H9 (cell line): ENCODE measurements at regions not wholly inside any gene's neighbourhood (a gene's known extent, or its start where the extent isn't known, plus 50 kb on each side); places are given as distances from the start of the nearest gene placed in this dataset.

Experiments used
- DNase-seq: peaks from one replicate; pipeline ENCODE4 v3.0.0-alpha.2; 2017
- H2AFZ ChIP-seq: one replicate; pipeline ENCODE4 v1.6.1; 2013; ENCODE audit warnings: mild to moderate bottlenecking, low read length, control low read depth, moderate library complexity
- H2AK5ac ChIP-seq: 2 replicates; pipeline ENCODE4 v1.6.1; 2013; ENCODE audit warnings: low read length, control low read depth, mixed read lengths; ENCODE audit not compliant: insufficient read length
- H2BK120ac ChIP-seq: one replicate; pipeline ENCODE4 v1.6.1; 2013; ENCODE audit warnings: low read depth, mild to moderate bottlenecking, low read length, control low read depth, inconsistent platforms; ENCODE audit not compliant: poor library complexity, severe bottlenecking
- H2BK12ac ChIP-seq: 2 replicates; pipeline ENCODE4 v1.6.1; 2013; ENCODE audit warnings: low read length, control low read depth, mixed read lengths, low read depth; ENCODE audit not compliant: insufficient read length
- H2BK15ac ChIP-seq: 2 replicates; pipeline ENCODE4 v1.6.1; 2013; ENCODE audit warnings: low read depth, low read length, control low read depth
- H2BK20ac ChIP-seq: one replicate; pipeline ENCODE4 v1.6.1; 2013; ENCODE audit warnings: low read depth, mild to moderate bottlenecking, low read length, control low read depth, inconsistent platforms; ENCODE audit not compliant: poor library complexity, severe bottlenecking
- H2BK5ac ChIP-seq: 2 replicates; pipeline ENCODE4 v1.6.1; 2013; ENCODE audit warnings: low read length, control low read depth, mixed read lengths; ENCODE audit not compliant: insufficient read length
- H3K14ac ChIP-seq: 2 replicates; pipeline ENCODE4 v1.6.1; 2013; ENCODE audit warnings: low read length, control low read depth; ENCODE audit not compliant: insufficient read depth
- H3K18ac ChIP-seq: 2 replicates; pipeline ENCODE4 v1.6.1; 2013; ENCODE audit warnings: low read depth, mild to moderate bottlenecking, mixed read lengths, low read length, control low read depth; ENCODE audit not compliant: insufficient read length
- H3K23ac ChIP-seq: 2 replicates; pipeline ENCODE4 v1.6.1; 2013; ENCODE audit warnings: low read length, control low read depth, mixed read lengths, low read depth; ENCODE audit not compliant: insufficient read length
- H3K23me2 ChIP-seq: 2 replicates; pipeline ENCODE4 v1.6.1; 2013; ENCODE audit warnings: low read depth, mild to moderate bottlenecking, mixed read lengths, low read length, control low read depth; ENCODE audit not compliant: insufficient read length, poor library complexity, severe bottlenecking
- H3K27ac ChIP-seq: 2 replicates; pipeline ENCODE4 v1.5.1; 2013; ENCODE audit warnings: low read length, control low read depth, mixed read lengths, low read depth; ENCODE audit not compliant: insufficient read length
- H3K27me3 ChIP-seq: 2 replicates; pipeline ENCODE4 v1.6.1; 2013; ENCODE audit warnings: low read length, control low read depth, inconsistent platforms; ENCODE audit not compliant: insufficient read depth
- H3K4ac ChIP-seq: 2 replicates; pipeline ENCODE4 v1.6.1; 2013; ENCODE audit warnings: low read depth, mild to moderate bottlenecking, control low read depth, inconsistent platforms, low read length, moderate library complexity
- H3K4me1 ChIP-seq: 2 replicates; pipeline ENCODE4 v1.6.1; 2013; ENCODE audit warnings: low read length, control low read depth, inconsistent platforms; ENCODE audit not compliant: insufficient read depth
- H3K4me2 ChIP-seq: 2 replicates; pipeline ENCODE4 v1.6.1; 2013; ENCODE audit warnings: low read length, control low read depth, mixed read lengths; ENCODE audit not compliant: insufficient read length, insufficient read depth
- H3K56ac ChIP-seq: 2 replicates; pipeline ENCODE4 v1.6.1; 2013; ENCODE audit warnings: low read depth, mild to moderate bottlenecking, mixed read lengths, low read length, control low read depth; ENCODE audit not compliant: insufficient read length
- H3K79me1 ChIP-seq: 2 replicates; pipeline ENCODE4 v1.6.1; 2013; ENCODE audit warnings: low read depth, mild to moderate bottlenecking, moderate library complexity, low read length, control low read depth, inconsistent platforms; ENCODE audit not compliant: insufficient read depth, poor library complexity, severe bottlenecking
- H3K79me2 ChIP-seq: 2 replicates; pipeline ENCODE4 v1.6.1; 2013; ENCODE audit warnings: low read length, control low read depth, inconsistent platforms; ENCODE audit not compliant: insufficient read depth
- H3K9ac ChIP-seq: 2 replicates; pipeline ENCODE4 v1.6.1; 2013; ENCODE audit warnings: low read length, control low read depth, mixed read lengths; ENCODE audit not compliant: insufficient read length; ENCODE audit errors: extremely low read depth
- H3K9me3 ChIP-seq: one replicate; pipeline ENCODE4 v1.6.1; 2013; ENCODE audit warnings: low read depth, low read length, inconsistent platforms; ENCODE audit not compliant: control insufficient read depth
- H3T11ph ChIP-seq: one replicate; pipeline ENCODE4 v1.6.1; 2013; ENCODE audit warnings: mild to moderate bottlenecking, low read length, control low read depth, inconsistent platforms
- H4K20me1 ChIP-seq: one replicate; pipeline ENCODE4 v1.6.1; 2013; ENCODE audit not compliant: control insufficient read depth, insufficient read length, insufficient read depth
- H4K5ac ChIP-seq: 2 replicates; pipeline ENCODE4 v1.6.1; 2013; ENCODE audit warnings: low read depth, mild to moderate bottlenecking, mixed read lengths, low read length, control low read depth; ENCODE audit not compliant: insufficient read length
- H4K8ac ChIP-seq: replicated peaks from 2 replicates; pipeline ENCODE4 v1.6.1; 2013; ENCODE audit warnings: low read length, control low read depth, mixed read lengths, low read depth; ENCODE audit not compliant: insufficient read length
- H4K91ac ChIP-seq: 2 replicates; pipeline ENCODE4 v1.6.1; 2013; ENCODE audit warnings: low read depth, mild to moderate bottlenecking, moderate library complexity, mixed read lengths, low read length, control low read depth; ENCODE audit not compliant: insufficient read length
- H3K27ac Mint-ChIP-seq, 3 experiments: 2 replicates in 2 of 3; 3 replicates in 1 of 3; pipeline ENCODE4 v1.8.0; 2020 to 2021; ENCODE audit warnings: mixed read lengths in 3 of 3, mild to moderate bottlenecking in 1 of 3, moderate library complexity in 1 of 3
- H3K27me3 Mint-ChIP-seq: 2 replicates; pipeline ENCODE4 v1.8.0; 2021; ENCODE audit warnings: low read depth, mild to moderate bottlenecking, moderate library complexity, mixed read lengths
- H3K36me3 Mint-ChIP-seq, 3 experiments: 2 replicates in 2 of 3; 3 replicates in 1 of 3; pipeline ENCODE4 v1.8.0; 2020 to 2021; ENCODE audit warnings: low read depth in 3 of 3, mixed read lengths in 3 of 3; ENCODE audit not compliant: insufficient read depth in 1 of 3
- H3K4me1 Mint-ChIP-seq, 2 experiments: 2 replicates each; pipeline ENCODE4 v1.8.0; 2020; ENCODE audit warnings: mixed read lengths in 2 of 2
- H3K4me3 Mint-ChIP-seq, 2 experiments: 2 replicates in 1 of 2; 3 replicates in 1 of 2; pipeline ENCODE4 v1.8.0; 2020 to 2021; ENCODE audit warnings: mild to moderate bottlenecking in 2 of 2, mixed read lengths in 2 of 2, moderate library complexity in 1 of 2
- H3K9me3 Mint-ChIP-seq, 2 experiments: 2 replicates in 1 of 2; 3 replicates in 1 of 2; pipeline ENCODE4 v1.8.0; 2020; ENCODE audit warnings: mild to moderate bottlenecking in 2 of 2, mixed read lengths in 2 of 2, moderate library complexity in 1 of 2
- CTCF ChIP-seq: fragments of 200-600 bp; sonication (generic); conservative IDR thresholded peaks from 3 replicates; pipeline ENCODE4 v1.8.0; 2021; ENCODE audit warnings: antibody characterized with exemption, mild to moderate bottlenecking
- WGBS: extraction: QIAGEN DNeasy Blood & Tissue Kit; methylation state at CpG from one replicate; pipeline ENCODE4 v1.1.7; 2013; ENCODE audit warnings: missing lambda C conversion rate, low lambda C conversion rate, mixed read lengths; ENCODE audit not compliant: insufficient read length; ENCODE audit errors: extremely low coverage; 5-methylcytosine and 5-hydroxymethylcytosine counted together

- H3K27me3 ChIP-seq = no peaks in the 10 kb centered on the region
Observed at GRCh38 chr5:2166979-2167377, 284.3 kb upstream of the IRX4 start.

More at GRCh38 chr5:2166979-2167377, 284.3 kb upstream of the IRX4 start:
- H3K27me3 Mint-ChIP-seq = peaks cover 14% of the 10 kb centered on the region
- Histone ChIP-seq H4K5ac (no peak overlapping the region), H2BK15ac (no peak overlapping the region), H2BK120ac (no peak overlapping the region), H3K4me2 (no peak overlapping the region), H3K4me1 (peaks cover 3% of the 10 kb centered on the region; the same call in 1 of the 2 replicates), H3K27ac (no peak overlapping the region), H3K56ac (no peak overlapping the region), H3K4ac (no peak overlapping the region), H3K79me1 (no peaks in the 10 kb centered on the region), H3T11ph (no peak overlapping the region), H4K91ac (no peak overlapping the region), H3K79me2 (no peaks in the 10 kb centered on the region), H2BK12ac (no peak overlapping the region), H3K9me3 (no peaks in the 10 kb centered on the region), H3K23ac (no peak overlapping the region), H2BK20ac (no peak overlapping the region), H3K18ac (no peak overlapping the region), H2AFZ (no peak overlapping the region), H3K9ac (no peak overlapping the region), H3K14ac (no peak overlapping the region), H2BK5ac (no peak overlapping the region), H2AK5ac (no peak overlapping the region), H4K8ac (no peak overlapping the region), H4K20me1 (no peaks in the 10 kb centered on the region), H3K23me2 (no peaks in the 10 kb centered on the region)
- no CpG with 5 or more reads among the region's 6 CpGs for WGBS
- TF ChIP-seq CTCF = no peak
- H3K36me3 Mint-ChIP-seq = no peaks in the 10 kb centered on the region
- H3K4me3 Mint-ChIP-seq = no peak overlapping the region
- no peak for DNase-seq
- H3K27ac Mint-ChIP-seq = no peak overlapping the region
- peaks cover 0 to 2% of the 10 kb centered on the region in 2 experiments; a peak in 1 of 5 replicates for H3K9me3 Mint-ChIP-seq
- H3K4me1 Mint-ChIP-seq = peaks cover 37 to 39% of the 10 kb centered on the region in 2 experiments
